ENCODE measurements at regions not wholly inside any gene's neighbourhood (a gene's known extent, or its start where the extent isn't known, plus 50 kb on each side); places are given as distances from the start of the nearest gene placed in this dataset.
"Not testable (repeated sequence)": the region's sequence is repeated elsewhere in the genome, so short reads cannot be mapped to it uniquely, and the experiment has no call there.

DNA sequence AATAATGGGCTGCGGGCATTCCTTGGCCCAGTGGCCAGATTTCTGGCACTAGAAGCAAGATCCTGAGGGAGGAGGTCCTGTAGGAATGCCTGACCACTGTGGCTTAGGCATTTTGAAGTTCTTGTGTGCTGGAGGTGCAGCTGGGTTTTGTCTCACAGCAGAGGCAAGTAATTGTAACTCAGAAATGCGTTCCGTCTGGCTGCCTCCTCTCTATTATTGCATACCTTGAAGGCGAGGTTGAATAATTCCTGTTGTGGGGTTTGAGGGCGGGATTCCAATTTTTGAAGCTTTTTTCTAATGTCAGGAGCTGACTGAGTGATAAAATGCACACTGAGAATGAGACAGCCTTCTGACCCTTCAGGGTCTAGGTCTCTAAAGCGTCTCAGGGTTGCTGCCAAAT is 170.6 kb downstream of the PPP4R3C start:
- DNase-seq (ENCODE audit: low read depth, low spot score); H3K27me3 ChIP-seq (ENCODE audit: control insufficient read depth, insufficient read depth, low read length); H3K4me1 ChIP-seq (ENCODE audit: control insufficient read depth, insufficient read depth, low read length); H3K4me3 ChIP-seq (ENCODE audit: low read length); H3K9me3 ChIP-seq (ENCODE audit: control insufficient read depth, insufficient read depth, low read length); H3K36me3 ChIP-seq (ENCODE audit: control insufficient read depth, insufficient read depth, low read length); H3K27ac ChIP-seq (ENCODE audit: low read length): not testable (repeated sequence)
- no CpG with 5 or more reads among the region's 6 CpGs for WGBS (ENCODE audit: insufficient coverage, insufficient read length)

DNA sequence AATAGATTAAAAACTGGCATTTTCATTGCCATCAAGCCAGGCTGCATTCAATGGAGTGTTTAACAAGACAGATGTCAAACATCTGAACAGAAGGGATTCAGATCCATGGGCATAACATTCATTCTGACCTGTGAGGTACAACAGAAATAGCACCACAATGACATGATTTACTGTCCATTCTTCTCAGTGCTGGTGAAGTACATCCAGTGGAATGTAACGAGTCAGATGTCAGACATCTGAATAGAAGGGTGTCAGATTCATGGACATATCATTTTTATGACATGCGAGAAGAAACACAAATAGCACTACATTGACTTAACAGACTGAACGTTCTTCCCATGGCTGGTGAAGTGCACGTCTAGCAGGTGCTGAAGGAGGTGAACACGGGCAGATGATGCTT is 186.4 kb downstream of the PPP4R3C start:
- Histone ChIP-seq H3K9me3 (ENCODE audit: control insufficient read depth, insufficient read depth, low read length) (no peaks in the 10 kb centered on the region), H3K27me3 (ENCODE audit: control insufficient read depth, insufficient read depth, low read length) (no peaks in the 10 kb centered on the region), H3K36me3 (ENCODE audit: control insufficient read depth, insufficient read depth, low read length) (no peaks in the 10 kb centered on the region), H3K4me1 (ENCODE audit: control insufficient read depth, insufficient read depth, low read length) (no peaks in the 10 kb centered on the region), H3K4me3 (ENCODE audit: low read length) (no peak overlapping the region), H3K27ac (ENCODE audit: low read length) (no peak overlapping the region)
- no CpG with 5 or more reads among the region's 5 CpGs for WGBS (ENCODE audit: insufficient coverage, insufficient read length)
- DNase-seq (ENCODE audit: low read depth, low spot score) = no peak

DNA sequence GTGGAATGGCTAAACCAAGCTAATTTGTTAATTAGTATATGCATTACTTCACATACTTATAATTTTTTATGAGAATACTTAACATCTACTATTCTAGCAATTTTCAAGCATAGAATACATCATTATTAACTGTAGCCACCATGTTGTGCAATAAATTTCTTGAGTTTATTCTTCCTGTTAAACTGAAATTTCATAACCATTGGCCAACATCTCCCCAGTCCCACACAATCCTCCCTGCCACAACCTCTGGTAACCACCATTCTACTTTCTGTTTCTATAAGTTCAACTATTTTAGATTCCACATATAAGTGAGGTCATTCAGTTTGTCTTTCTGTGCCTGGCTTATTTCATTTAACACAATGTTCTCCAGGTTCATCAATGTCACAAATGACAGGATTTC is 208.5 kb downstream of the PPP4R3C start:
- H3K27ac ChIP-seq (ENCODE audit: low read length) = no peak overlapping the region
- no peak for DNase-seq (ENCODE audit: low read depth, low spot score)
- no peak overlapping the region for H3K4me3 ChIP-seq (ENCODE audit: low read length)
- no peaks in the 10 kb centered on the region for H3K4me1 ChIP-seq (ENCODE audit: control insufficient read depth, insufficient read depth, low read length)
- no peaks in the 10 kb centered on the region for H3K9me3 ChIP-seq (ENCODE audit: control insufficient read depth, insufficient read depth, low read length)
- H3K27me3 ChIP-seq (ENCODE audit: control insufficient read depth, insufficient read depth, low read length) = no peaks in the 10 kb centered on the region
- H3K36me3 ChIP-seq (ENCODE audit: control insufficient read depth, insufficient read depth, low read length) = no peaks in the 10 kb centered on the region

DNA sequence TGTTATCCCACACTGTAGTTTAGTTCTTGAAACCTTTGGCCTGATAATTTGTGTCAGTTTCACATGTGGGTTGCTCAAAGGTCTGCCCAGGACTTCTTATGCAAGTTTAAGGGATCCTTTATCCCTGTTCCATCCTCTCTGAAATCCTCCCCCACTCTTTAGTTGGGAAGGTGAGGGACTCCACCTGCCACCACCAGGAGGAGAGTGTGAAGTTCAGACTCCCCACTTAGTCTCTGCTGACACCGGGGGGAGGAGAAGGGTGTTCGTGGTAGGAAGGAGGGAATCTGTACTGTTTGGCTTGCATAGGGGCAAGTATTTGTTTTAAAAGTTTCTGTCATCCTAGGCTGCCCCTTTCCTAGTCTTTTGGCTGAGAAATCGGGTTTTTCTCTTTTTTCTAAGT is 211.8 kb downstream of the PPP4R3C start:
- WGBS (ENCODE audit: insufficient coverage, insufficient read length) = no CpG with 5 or more reads among the region's 3 CpGs

DNA sequence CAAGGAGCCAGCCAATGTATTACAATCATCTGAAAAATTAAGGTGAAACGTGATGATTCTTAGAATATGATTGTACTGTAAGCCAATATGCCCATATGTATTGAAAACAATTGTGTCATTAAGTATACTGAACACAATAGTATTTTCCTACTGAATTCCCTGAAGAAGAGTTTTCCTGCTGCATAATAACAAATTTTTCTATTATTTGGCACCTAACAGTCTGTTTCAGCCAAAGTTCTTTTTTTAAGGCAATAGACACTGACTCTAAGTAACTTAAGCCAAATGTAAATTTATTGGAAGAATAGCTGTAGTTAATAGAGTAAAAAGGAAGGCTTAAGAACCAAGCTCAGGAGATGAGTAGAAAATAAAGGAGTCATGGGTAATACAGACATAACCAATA is 220.6 kb downstream of the PPP4R3C start:
- Histone ChIP-seq H3K36me3 (ENCODE audit: control insufficient read depth, insufficient read depth, low read length) (no peaks in the 10 kb centered on the region), H3K27ac (ENCODE audit: low read length) (no peak overlapping the region), H3K4me1 (ENCODE audit: control insufficient read depth, insufficient read depth, low read length) (no peaks in the 10 kb centered on the region), H3K27me3 (ENCODE audit: control insufficient read depth, insufficient read depth, low read length) (no peaks in the 10 kb centered on the region), H3K9me3 (ENCODE audit: control insufficient read depth, insufficient read depth, low read length) (no peaks in the 10 kb centered on the region; the same call in 1 of the 2 replicates), H3K4me3 (ENCODE audit: low read length) (no peak overlapping the region)
- no CpG with 5 or more reads among the region's 1 CpG for WGBS (ENCODE audit: insufficient coverage, insufficient read length)
- no peak for DNase-seq (ENCODE audit: low read depth, low spot score)

More for the DNA sequence above, 211.8 kb downstream of the PPP4R3C start:
- no peak overlapping the region for H3K4me3 ChIP-seq (ENCODE audit: low read length)
- no peaks in the 10 kb centered on the region for H3K27me3 ChIP-seq (ENCODE audit: control insufficient read depth, insufficient read depth, low read length)
- no peaks in the 10 kb centered on the region for H3K9me3 ChIP-seq (ENCODE audit: control insufficient read depth, insufficient read depth, low read length)
- no peak overlapping the region for H3K27ac ChIP-seq (ENCODE audit: low read length)
- no peaks in the 10 kb centered on the region for H3K4me1 ChIP-seq (ENCODE audit: control insufficient read depth, insufficient read depth, low read length)
- DNase-seq (ENCODE audit: low read depth, low spot score) = peak; percentile 0
- no peaks in the 10 kb centered on the region for H3K36me3 ChIP-seq (ENCODE audit: control insufficient read depth, insufficient read depth, low read length)

DNA sequence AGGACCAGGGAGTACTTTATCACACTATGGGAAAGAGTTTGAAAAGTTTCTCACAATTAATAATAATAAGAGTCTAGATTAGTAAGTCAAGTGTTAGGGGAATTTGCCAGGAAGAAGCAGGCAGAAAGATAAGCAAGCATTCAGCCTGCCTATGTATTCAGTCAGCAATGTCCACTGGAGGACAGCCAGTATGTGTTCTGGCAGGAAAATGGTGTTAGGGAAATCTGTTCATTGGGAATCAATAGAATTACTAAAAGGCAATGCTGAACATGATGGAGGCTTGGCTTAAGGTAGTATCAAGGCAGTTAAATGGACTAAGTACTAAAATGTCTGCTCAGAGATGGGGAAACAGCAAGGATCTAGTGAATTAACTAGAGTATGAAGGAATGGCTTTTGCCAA is 221.2 kb downstream of the PPP4R3C start:
- Histone ChIP-seq H3K4me1 (ENCODE audit: control insufficient read depth, insufficient read depth, low read length) (no peaks in the 10 kb centered on the region), H3K27me3 (ENCODE audit: control insufficient read depth, insufficient read depth, low read length) (no peaks in the 10 kb centered on the region), H3K36me3 (ENCODE audit: control insufficient read depth, insufficient read depth, low read length) (no peaks in the 10 kb centered on the region), H3K9me3 (ENCODE audit: control insufficient read depth, insufficient read depth, low read length) (no peaks in the 10 kb centered on the region; the same call in 1 of the 2 replicates), H3K27ac (ENCODE audit: low read length) (no peak overlapping the region), H3K4me3 (ENCODE audit: low read length) (no peak overlapping the region)
- no peak for DNase-seq (ENCODE audit: low read depth, low spot score)

DNA sequence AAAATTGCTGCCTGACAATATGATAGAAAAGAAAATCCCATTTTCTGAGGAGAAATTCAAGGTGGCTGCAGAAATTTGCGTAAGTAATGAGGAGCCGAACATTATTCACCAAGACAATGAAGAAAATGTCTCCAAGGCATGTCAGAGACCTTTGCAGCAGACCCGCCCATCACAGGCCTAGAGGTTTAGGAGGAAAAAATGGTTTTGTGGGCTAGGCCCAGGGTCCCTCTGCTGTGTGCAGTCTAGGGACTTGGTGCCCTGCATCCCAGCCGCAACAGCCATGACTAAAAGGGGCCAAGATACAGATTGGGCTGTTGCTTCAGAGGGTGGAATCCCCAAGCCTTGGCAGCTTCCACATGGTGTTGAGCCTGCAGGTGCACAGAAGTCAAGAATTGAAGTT is 223.1 kb downstream of the PPP4R3C start:
- DNase-seq (ENCODE audit: low read depth, low spot score); H3K4me3 ChIP-seq (ENCODE audit: low read length); H3K9me3 ChIP-seq (ENCODE audit: control insufficient read depth, insufficient read depth, low read length); H3K36me3 ChIP-seq (ENCODE audit: control insufficient read depth, insufficient read depth, low read length); H3K27ac ChIP-seq (ENCODE audit: low read length); H3K4me1 ChIP-seq (ENCODE audit: control insufficient read depth, insufficient read depth, low read length); H3K27me3 ChIP-seq (ENCODE audit: control insufficient read depth, insufficient read depth, low read length): not testable (repeated sequence)
- WGBS (ENCODE audit: insufficient coverage, insufficient read length) = no CpG with 5 or more reads among the region's 4 CpGs

DNA sequence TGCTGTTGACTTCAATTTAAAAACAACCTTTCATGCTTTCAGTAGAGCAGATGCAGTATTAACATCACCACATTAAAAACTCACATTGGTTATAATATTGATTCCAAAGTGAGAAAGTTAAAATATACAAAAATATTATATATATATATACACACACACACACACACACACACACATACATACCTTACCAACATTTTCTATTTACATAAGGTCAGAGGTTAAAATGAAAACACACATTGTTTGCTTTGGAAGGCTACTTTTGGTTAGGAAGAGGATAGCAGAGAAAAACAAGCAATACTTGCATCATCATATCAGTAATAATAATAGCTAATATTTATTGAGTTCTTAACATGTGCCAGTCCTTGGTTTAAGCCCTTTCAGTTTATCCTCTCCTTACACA is 226.5 kb downstream of the PPP4R3C start:
- Histone ChIP-seq H3K27me3 (ENCODE audit: control insufficient read depth, insufficient read depth, low read length) (no peaks in the 10 kb centered on the region), H3K36me3 (ENCODE audit: control insufficient read depth, insufficient read depth, low read length) (no peaks in the 10 kb centered on the region), H3K4me1 (ENCODE audit: control insufficient read depth, insufficient read depth, low read length) (no peaks in the 10 kb centered on the region), H3K27ac (ENCODE audit: low read length) (no peak overlapping the region), H3K9me3 (ENCODE audit: control insufficient read depth, insufficient read depth, low read length) (no peaks in the 10 kb centered on the region; the same call in 1 of the 2 replicates), H3K4me3 (ENCODE audit: low read length) (no peak overlapping the region)
- DNase-seq (ENCODE audit: low read depth, low spot score) = no peak

DNA sequence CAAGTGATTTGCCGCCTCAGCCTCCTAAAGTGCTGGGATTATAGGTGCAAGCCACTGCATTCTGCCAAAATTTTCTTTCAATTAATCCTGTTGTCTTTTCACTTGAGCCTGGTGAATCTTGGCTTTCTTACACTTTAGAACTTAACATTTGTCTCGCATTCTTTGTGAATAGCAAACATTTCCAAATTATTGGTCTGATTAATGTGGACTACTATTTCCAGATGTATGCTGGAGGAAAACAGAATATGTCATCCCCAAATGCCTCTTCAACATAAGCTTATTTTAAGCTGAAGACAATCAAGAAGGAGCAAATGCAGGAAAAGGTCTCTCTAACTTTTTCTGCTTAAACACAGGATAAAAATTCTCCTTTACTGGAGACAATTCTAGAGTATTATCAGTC is 233.4 kb downstream of the PPP4R3C start:
- Histone ChIP-seq H3K4me1 (ENCODE audit: control insufficient read depth, insufficient read depth, low read length) (no peaks in the 10 kb centered on the region), H3K9me3 (ENCODE audit: control insufficient read depth, insufficient read depth, low read length) (no peaks in the 10 kb centered on the region), H3K27me3 (ENCODE audit: control insufficient read depth, insufficient read depth, low read length) (no peaks in the 10 kb centered on the region), H3K27ac (ENCODE audit: low read length) (no peak overlapping the region), H3K4me3 (ENCODE audit: low read length) (no peak overlapping the region), H3K36me3 (ENCODE audit: control insufficient read depth, insufficient read depth, low read length) (no peaks in the 10 kb centered on the region)
- no CpG with 5 or more reads among the region's 2 CpGs for WGBS (ENCODE audit: insufficient coverage, insufficient read length)
- DNase-seq (ENCODE audit: low read depth, low spot score) = no peak

DNA sequence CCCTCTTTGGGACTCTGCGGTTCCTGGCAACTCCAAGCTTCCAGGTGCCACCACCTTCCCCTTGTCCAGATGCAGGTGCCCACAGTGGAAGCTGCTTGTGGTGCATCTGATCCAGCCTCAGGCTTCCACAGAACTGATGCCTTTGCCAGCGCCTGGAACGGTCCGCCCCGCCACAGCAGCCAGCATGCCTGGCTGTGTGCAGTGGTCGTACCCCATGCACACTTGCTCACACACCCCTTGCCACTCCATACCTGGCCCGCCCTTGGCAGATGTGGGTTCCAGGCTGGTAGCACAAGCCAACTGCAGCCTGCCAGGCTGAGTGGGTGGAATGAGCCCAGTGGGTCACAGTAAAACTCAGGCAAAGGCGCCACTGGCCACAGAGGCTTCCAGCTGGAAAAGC is 240.5 kb downstream of the PPP4R3C start:
- Histone ChIP-seq H3K27ac (ENCODE audit: low read length) (no peak overlapping the region), H3K4me3 (ENCODE audit: low read length) (no peak overlapping the region), H3K27me3 (ENCODE audit: control insufficient read depth, insufficient read depth, low read length) (no peaks in the 10 kb centered on the region), H3K4me1 (ENCODE audit: control insufficient read depth, insufficient read depth, low read length) (no peaks in the 10 kb centered on the region), H3K9me3 (ENCODE audit: control insufficient read depth, insufficient read depth, low read length) (no peaks in the 10 kb centered on the region), H3K36me3 (ENCODE audit: control insufficient read depth, insufficient read depth, low read length) (no peaks in the 10 kb centered on the region)
- no CpG with 5 or more reads among the region's 8 CpGs for WGBS (ENCODE audit: insufficient coverage, insufficient read length)
- DNase-seq (ENCODE audit: low read depth, low spot score) = no peak

DNA sequence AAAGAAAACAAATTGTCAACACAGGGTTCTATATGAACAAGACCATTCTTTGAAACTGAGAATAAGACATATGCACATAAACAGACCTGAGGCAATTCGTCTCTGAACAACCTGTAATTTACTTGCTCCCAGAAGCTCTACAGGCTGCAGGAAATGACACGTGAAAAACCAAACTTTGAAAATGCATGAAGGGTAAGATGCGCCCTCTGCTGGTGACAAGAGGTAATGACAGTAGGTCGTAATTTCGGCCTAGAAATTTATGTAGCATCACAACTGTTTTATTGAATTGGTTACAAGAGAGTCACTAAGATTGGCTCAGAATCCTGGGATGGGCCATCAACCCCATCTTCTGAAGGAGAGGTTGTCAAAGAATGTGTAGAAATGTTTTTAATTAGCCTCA is 276.5 kb downstream of the PPP4R3C start:
- Histone ChIP-seq H3K27ac (ENCODE audit: low read length) (no peak overlapping the region), H3K4me1 (ENCODE audit: control insufficient read depth, insufficient read depth, low read length) (no peaks in the 10 kb centered on the region), H3K36me3 (ENCODE audit: control insufficient read depth, insufficient read depth, low read length) (no peaks in the 10 kb centered on the region), H3K27me3 (ENCODE audit: control insufficient read depth, insufficient read depth, low read length) (no peaks in the 10 kb centered on the region), H3K9me3 (ENCODE audit: control insufficient read depth, insufficient read depth, low read length) (no peaks in the 10 kb centered on the region), H3K4me3 (ENCODE audit: low read length) (no peak overlapping the region)
- peak; percentile 7 for DNase-seq (ENCODE audit: low read depth, low spot score)
- WGBS (ENCODE audit: insufficient coverage, insufficient read length) = no CpG with 5 or more reads among the region's 5 CpGs

Data from iPS DF 6.9 (cell line).